SK-N-SH treated with all-trans-retinoic acid at 6 μM for 48 hours (cell line): ENCODE measurements at regions not wholly inside any gene's neighbourhood (a gene's known extent, or its start where the extent isn't known, plus 50 kb on each side); places are given as distances from the start of the nearest gene placed in this dataset.

Source experiments
- ATAC-seq: fragments of 200-7000 bp; cut with Tn5 transposase; 3 replicates; pipeline ENCODE4 v1.9.1; 2020; ENCODE audit warnings: mild to moderate bottlenecking, moderate library complexity
- ARNTL ChIP-seq: fragments of 450-650 bp; formaldehyde crosslinking; IDR thresholded peaks from 2 replicates; pipeline ENCODE4 v1.5.0; 2020; ENCODE audit warnings: low read depth, mild to moderate bottlenecking, moderate library complexity, borderline replicate concordance
- BACH2 ChIP-seq: fragments of 250-450 bp; sonication (Bioruptor Pico); IDR thresholded peaks from 2 replicates; pipeline ENCODE4 v1.9.0; 2021; ENCODE audit warnings: mild to moderate bottlenecking, borderline replicate concordance
- CREB5 ChIP-seq: fragments of 250-450 bp; sonication (Bioruptor Pico); IDR thresholded peaks from 2 replicates; pipeline ENCODE4 v1.5.1; 2020; ENCODE audit warnings: low read depth, mild to moderate bottlenecking, moderate library complexity
- CSDC2 ChIP-seq: fragments of 250-450 bp; sonication (Bioruptor Pico); IDR thresholded peaks from 2 replicates; pipeline ENCODE4 v1.5.0; 2020; ENCODE audit warnings: mild to moderate bottlenecking, moderate library complexity
- ESRRG ChIP-seq: fragments of 250-450 bp; sonication (Bioruptor Pico); IDR thresholded peaks from 2 replicates; pipeline ENCODE4 v1.6.1; 2021; ENCODE audit warnings: mild to moderate bottlenecking
- GLIS3 ChIP-seq: fragments of 250-450 bp; sonication (Bioruptor Pico); IDR thresholded peaks from 2 replicates; pipeline ENCODE4 v1.5.0; 2020; ENCODE audit warnings: mild to moderate bottlenecking, moderate library complexity
- ISL1 ChIP-seq: fragments of 250-450 bp; sonication (Bioruptor Pico); IDR thresholded peaks from 2 replicates; pipeline ENCODE4 v2.1.2; 2022; ENCODE audit warnings: mild to moderate bottlenecking, moderate library complexity
- OSR1 ChIP-seq: fragments of 250-450 bp; sonication (Bioruptor Pico); IDR thresholded peaks from 2 replicates; pipeline ENCODE4 v1.8.0; 2022; ENCODE audit warnings: moderate library complexity, mild to moderate bottlenecking, inconsistent platforms
- PATZ1 ChIP-seq: fragments of 250-450 bp; sonication (Bioruptor Pico); IDR thresholded peaks from 2 replicates; pipeline ENCODE4 v1.8.0; 2020; ENCODE audit warnings: mild to moderate bottlenecking, moderate library complexity, borderline replicate concordance
- POU6F1 ChIP-seq: fragments of 250-450 bp; sonication (Bioruptor Pico); IDR thresholded peaks from 2 replicates; pipeline ENCODE4 v1.8.0; 2021; ENCODE audit warnings: low read depth, mild to moderate bottlenecking, moderate library complexity, borderline replicate concordance
- PPARA ChIP-seq: fragments of 250-450 bp; sonication (Bioruptor Pico); IDR thresholded peaks from 2 replicates; pipeline ENCODE4 v1.5.0; 2020; ENCODE audit warnings: mild to moderate bottlenecking, borderline replicate concordance
- RARB ChIP-seq: fragments of 250-450 bp; sonication (Bioruptor Pico); IDR thresholded peaks from 2 replicates; pipeline ENCODE4 v1.8.0; 2021; ENCODE audit warnings: mild to moderate bottlenecking, moderate library complexity
- SNAI2 ChIP-seq: fragments of 250-450 bp; sonication (Bioruptor Pico); IDR thresholded peaks from 2 replicates; pipeline ENCODE4 v1.5.0; 2020; ENCODE audit warnings: mild to moderate bottlenecking, moderate library complexity
- TCF4 ChIP-seq: fragments of 250-450 bp; sonication (Bioruptor Pico); IDR thresholded peaks from 2 replicates; pipeline ENCODE4 v1.8.0; 2021; ENCODE audit warnings: mild to moderate bottlenecking, moderate library complexity, borderline replicate concordance
- TOX ChIP-seq: fragments of 250-450 bp; sonication (Bioruptor Pico); IDR thresholded peaks from 2 replicates; pipeline ENCODE4 v1.8.0; 2021; ENCODE audit warnings: mild to moderate bottlenecking, moderate library complexity, borderline replicate concordance
- TSHZ2 ChIP-seq: fragments of 250-450 bp; sonication (Bioruptor Pico); IDR thresholded peaks from 2 replicates; pipeline ENCODE4 v1.5.0; 2020; ENCODE audit warnings: mild to moderate bottlenecking, moderate library complexity
- ZC3H10 ChIP-seq: fragments of 250-450 bp; sonication (Bioruptor Pico); IDR thresholded peaks from 2 replicates; pipeline ENCODE4 v1.5.1; 2021; ENCODE audit warnings: mild to moderate bottlenecking, moderate library complexity
- ZFP3 ChIP-seq: fragments of 250-450 bp; sonication (Bioruptor Pico); IDR thresholded peaks from 2 replicates; pipeline ENCODE4 v1.5.0; 2020; ENCODE audit warnings: mild to moderate bottlenecking, moderate library complexity
- ZFP30 ChIP-seq: fragments of 450-650 bp; formaldehyde crosslinking; IDR thresholded peaks from 2 replicates; pipeline ENCODE4 v1.5.0; 2022; ENCODE audit warnings: mild to moderate bottlenecking, moderate library complexity
- ZNF565 ChIP-seq: fragments of 450-650 bp; formaldehyde crosslinking; conservative IDR thresholded peaks from 2 replicates; pipeline ENCODE4 v1.5.0; 2020; ENCODE audit warnings: low read depth, mild to moderate bottlenecking, moderate library complexity
- ZNF70 ChIP-seq: fragments of 450-650 bp; formaldehyde crosslinking; IDR thresholded peaks from 2 replicates; pipeline ENCODE4 v1.5.0; 2020; ENCODE audit warnings: mild to moderate bottlenecking, moderate library complexity
- ZNF8 ChIP-seq: fragments of 450-650 bp; formaldehyde crosslinking; IDR thresholded peaks from 2 replicates; pipeline ENCODE4 v1.5.0; 2020; ENCODE audit warnings: mild to moderate bottlenecking, moderate library complexity

- ATAC-seq, result no peak
- TF ChIP-seq POU6F1 (no peak), ISL1 (CRISPR knock-in tag) (no peak), BACH2 (CRISPR knock-in tag) (no peak), ESRRG (CRISPR knock-in tag) (no peak), RARB (no peak), OSR1 (CRISPR knock-in tag) (no peak), TCF4 (no peak), CREB5 (no peak), CSDC2 (CRISPR knock-in tag) (no peak), ZNF8 (no peak), ZNF70 (no peak), ZNF565 (no peak), ARNTL (no peak), ZFP3 (no peak), TOX (CRISPR knock-in tag) (no peak), ZC3H10 (CRISPR knock-in tag) (no peak), TSHZ2 (CRISPR knock-in tag) (no peak)
Measured at GRCh38 chr4:82046796-82047195, 327.0 kb downstream of the HNRNPD start.

GRCh38 chr4:82045267-82045666 lies 328.5 kb downstream of the HNRNPD start:
- TF ChIP-seq ZFP3 (no peak), TOX (CRISPR knock-in tag) (no peak), ZNF70 (no peak), ZNF8 (no peak), BACH2 (CRISPR knock-in tag) (no peak)
- no peak for ATAC-seq

- peak; percentile 87 for ATAC-seq
- no peak for TF ChIP-seq ZFP3
- no peak for TF ChIP-seq RARB
- TF ChIP-seq ZC3H10 (CRISPR knock-in tag), result no peak
- TF ChIP-seq OSR1 (CRISPR knock-in tag), result no peak
- TF ChIP-seq ZFP30 (CRISPR knock-in tag), result no peak
- no peak for TF ChIP-seq GLIS3 (CRISPR knock-in tag)
- TF ChIP-seq CREB5, result no peak
- no peak for TF ChIP-seq POU6F1
- TF ChIP-seq ZNF565, result no peak
- TF ChIP-seq ISL1 (CRISPR knock-in tag), result no peak
- no peak for TF ChIP-seq SNAI2 (CRISPR knock-in tag)
- TF ChIP-seq TOX (CRISPR knock-in tag), result no peak
- no peak for TF ChIP-seq TSHZ2 (CRISPR knock-in tag)
- TF ChIP-seq ARNTL, result no peak
- TF ChIP-seq PPARA (CRISPR knock-in tag), result no peak
- TF ChIP-seq PATZ1 (CRISPR knock-in tag), result no peak
Measured at GRCh38 chr4:82044141-82044993, 329.4 kb downstream of the HNRNPD start.
